ENCODE measurements at regions not wholly inside any gene's neighbourhood (a gene's known extent, or its start where the extent isn't known, plus 50 kb on each side); places are given as distances from the start of the nearest gene placed in this dataset.

DNA sequence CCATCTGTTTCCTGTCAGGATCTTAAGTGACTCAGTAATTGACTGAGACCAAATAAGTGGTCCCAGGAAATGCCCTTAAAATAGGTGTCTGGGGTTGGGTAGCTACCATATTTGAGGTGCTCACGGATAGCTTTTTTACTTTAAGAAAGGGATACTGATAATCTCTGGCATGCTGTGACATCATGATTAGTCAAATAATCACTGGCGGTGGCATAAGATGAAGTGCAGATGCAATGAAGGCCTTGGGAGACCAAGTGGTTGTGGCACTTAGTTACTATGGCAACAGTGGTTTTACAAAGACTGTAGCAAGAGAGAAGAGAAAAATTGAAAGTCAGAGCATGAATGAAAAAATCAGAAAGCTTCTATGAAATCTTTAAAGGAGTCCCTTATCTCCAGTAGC is 114.5 kb upstream of the SLIT2 start:
- TF ChIP-seq, protein P1, sequence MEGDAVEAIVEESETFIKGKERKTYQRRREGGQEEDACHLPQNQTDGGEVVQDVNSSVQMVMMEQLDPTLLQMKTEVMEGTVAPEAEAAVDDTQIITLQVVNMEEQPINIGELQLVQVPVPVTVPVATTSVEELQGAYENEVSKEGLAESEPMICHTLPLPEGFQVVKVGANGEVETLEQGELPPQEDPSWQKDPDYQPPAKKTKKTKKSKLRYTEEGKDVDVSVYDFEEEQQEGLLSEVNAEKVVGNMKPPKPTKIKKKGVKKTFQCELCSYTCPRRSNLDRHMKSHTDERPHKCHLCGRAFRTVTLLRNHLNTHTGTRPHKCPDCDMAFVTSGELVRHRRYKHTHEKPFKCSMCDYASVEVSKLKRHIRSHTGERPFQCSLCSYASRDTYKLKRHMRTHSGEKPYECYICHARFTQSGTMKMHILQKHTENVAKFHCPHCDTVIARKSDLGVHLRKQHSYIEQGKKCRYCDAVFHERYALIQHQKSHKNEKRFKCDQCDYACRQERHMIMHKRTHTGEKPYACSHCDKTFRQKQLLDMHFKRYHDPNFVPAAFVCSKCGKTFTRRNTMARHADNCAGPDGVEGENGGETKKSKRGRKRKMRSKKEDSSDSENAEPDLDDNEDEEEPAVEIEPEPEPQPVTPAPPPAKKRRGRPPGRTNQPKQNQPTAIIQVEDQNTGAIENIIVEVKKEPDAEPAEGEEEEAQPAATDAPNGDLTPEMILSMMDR (IDR thresholded peaks at IDR 0.05; ENCODE audit: insufficient read depth, low read length, poor library complexity, severe bottlenecking): no peak
- H3K36me3 ChIP-seq (ENCODE audit: control insufficient read depth, insufficient read depth, low read length): no peaks in the 10 kb centered on the region
- H3K4me3 ChIP-seq (replicated peaks; ENCODE audit: low read depth, low read length): no peak overlapping the region
- no peak for DNase-seq (ENCODE audit: extremely low read depth, insufficient read length)
- H3K27me3 ChIP-seq (replicated peaks; ENCODE audit: control insufficient read depth, insufficient read depth, low read length): no peaks in the 10 kb centered on the region

DNA sequence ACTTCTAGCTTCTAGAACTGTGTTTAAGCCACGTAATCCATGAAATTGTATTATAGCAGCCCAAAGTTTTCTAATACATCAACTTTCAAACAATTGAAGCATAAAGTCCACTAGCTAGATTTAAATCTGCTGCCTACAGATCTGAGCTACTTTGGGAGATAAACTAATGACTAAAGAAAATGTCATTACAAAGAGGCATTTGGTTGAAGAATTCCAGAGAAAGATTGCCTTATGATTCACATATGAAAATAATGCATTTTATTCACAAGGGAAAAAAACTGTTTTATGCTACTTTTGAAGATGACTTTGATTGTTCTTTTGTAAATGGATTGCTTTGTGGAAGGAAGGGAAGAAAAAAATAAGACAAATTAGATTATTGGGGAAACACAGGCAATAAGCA is 124.1 kb upstream of the SLIT2 start:
- TF ChIP-seq, protein P1 (IDR thresholded peaks at IDR 0.05; ENCODE audit: insufficient read depth, low read length, poor library complexity, severe bottlenecking): no peak
- Histone ChIP-seq H3K36me3 (ENCODE audit: control insufficient read depth, insufficient read depth, low read length) (no peaks in the 10 kb centered on the region), H3K27me3 (replicated peaks; ENCODE audit: control insufficient read depth, insufficient read depth, low read length) (no peaks in the 10 kb centered on the region), H3K4me3 (replicated peaks; ENCODE audit: low read depth, low read length) (no peak overlapping the region)
- no peak for DNase-seq (ENCODE audit: extremely low read depth, insufficient read length)

DNA sequence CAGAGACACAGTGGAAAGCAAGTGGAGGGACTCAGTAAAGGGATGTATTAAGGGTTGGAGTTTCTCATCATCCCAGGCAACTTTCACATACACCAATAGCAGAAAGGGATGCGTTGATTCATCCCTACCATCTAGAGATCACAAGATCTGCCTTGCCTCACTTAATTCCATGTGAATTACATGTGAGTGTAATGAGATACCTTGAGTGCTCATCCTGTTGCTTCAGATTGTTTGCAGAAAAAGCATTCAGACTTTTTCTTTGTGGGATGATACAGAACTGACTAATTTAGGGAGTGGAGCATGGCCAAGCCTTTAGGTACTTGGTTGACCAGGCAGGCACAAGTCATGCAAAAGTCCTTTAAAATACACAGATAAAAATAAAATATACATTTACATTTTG is 124.8 kb upstream of the SLIT2 start:
- TF ChIP-seq, protein P1 (IDR thresholded peaks at IDR 0.05; ENCODE audit: insufficient read depth, low read length, poor library complexity, severe bottlenecking): no peak
- no peaks in the 10 kb centered on the region for H3K36me3 ChIP-seq (ENCODE audit: control insufficient read depth, insufficient read depth, low read length)
- H3K27me3 ChIP-seq (replicated peaks; ENCODE audit: control insufficient read depth, insufficient read depth, low read length): no peaks in the 10 kb centered on the region
- DNase-seq (ENCODE audit: extremely low read depth, insufficient read length): no peak
- no peak overlapping the region for H3K4me3 ChIP-seq (replicated peaks; ENCODE audit: low read depth, low read length)

DNA sequence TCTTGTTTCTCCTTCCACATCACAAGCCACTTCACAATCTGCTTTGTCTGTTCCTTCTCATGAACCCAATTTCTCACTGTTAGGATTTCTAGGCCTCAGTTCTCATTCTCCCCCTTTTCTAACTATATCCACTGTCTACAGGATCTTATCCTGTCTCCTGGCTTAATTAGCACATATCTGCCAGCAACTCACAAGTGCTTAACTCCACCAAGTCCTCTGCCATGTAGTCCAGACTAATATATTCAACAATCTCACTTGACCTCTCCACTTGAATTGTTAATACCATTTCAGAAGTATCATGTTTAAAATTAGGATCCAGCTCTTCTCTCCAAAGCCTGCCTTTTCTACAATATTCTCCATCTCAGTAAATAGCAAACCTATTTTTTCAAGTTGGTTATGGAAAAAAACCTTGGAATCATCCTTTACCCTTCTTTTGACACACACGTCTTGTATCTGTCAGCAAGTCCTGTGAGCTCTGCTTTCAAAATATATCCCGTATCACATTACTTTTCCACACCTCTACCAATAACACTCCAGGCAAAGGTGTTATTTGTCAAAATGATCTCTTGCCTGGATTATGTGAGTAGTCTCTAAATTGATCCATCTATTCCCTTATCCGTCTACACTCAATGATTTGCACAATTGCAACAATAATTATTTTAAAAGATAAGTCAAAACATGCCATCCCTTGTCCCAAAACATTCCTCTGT is 127.2 kb upstream of the SLIT2 start:
- H3K36me3 ChIP-seq (ENCODE audit: control insufficient read depth, insufficient read depth, low read length): no peaks in the 10 kb centered on the region
- TF ChIP-seq, protein P1 (IDR thresholded peaks at IDR 0.05; ENCODE audit: insufficient read depth, low read length, poor library complexity, severe bottlenecking): no peak
- H3K4me3 ChIP-seq (replicated peaks; ENCODE audit: low read depth, low read length): no peak overlapping the region
- no peaks in the 10 kb centered on the region for H3K27me3 ChIP-seq (replicated peaks; ENCODE audit: control insufficient read depth, insufficient read depth, low read length)
- DNase-seq (ENCODE audit: extremely low read depth, insufficient read length): no peak

DNA sequence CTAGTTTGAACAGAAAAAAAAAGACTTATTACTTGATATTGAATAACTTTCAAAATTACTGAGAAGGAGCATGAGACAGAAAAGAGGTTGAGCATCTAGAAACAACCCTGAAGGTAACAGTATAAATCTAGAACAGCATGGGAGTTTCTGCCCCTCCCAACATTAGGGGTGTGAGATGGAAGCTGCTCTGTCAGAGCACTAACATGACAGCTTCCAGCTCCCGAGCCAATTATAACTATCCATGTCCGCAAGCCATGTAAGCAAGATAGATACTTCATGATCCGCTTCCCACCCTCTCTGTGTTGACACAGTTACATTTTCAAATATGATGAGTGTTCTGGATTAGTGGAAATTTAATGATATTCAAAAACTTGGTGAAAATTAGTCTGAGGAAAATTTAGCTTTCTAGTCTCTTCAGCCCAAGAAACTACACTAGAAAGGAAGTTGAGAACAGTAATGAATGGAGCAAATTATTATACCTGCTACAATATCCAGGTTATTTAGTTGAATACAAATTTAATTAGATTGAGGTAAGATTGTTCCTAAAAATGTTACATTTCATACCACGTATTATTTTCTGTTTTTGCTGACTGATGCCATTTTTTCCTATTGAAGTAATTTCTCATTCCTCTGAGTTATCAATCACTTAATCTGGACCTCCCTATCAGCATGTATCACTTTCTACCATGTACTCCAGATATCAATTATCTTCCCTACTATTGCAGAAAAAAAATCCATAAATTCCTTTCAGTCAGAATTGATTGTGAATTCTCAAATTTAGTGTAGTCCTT is 129.3 kb upstream of the SLIT2 start:
- H3K4me3 ChIP-seq (replicated peaks; ENCODE audit: low read depth, low read length): no peak overlapping the region
- TF ChIP-seq, protein P1 (IDR thresholded peaks at IDR 0.05; ENCODE audit: insufficient read depth, low read length, poor library complexity, severe bottlenecking): no peak
- no peaks in the 10 kb centered on the region for H3K36me3 ChIP-seq (ENCODE audit: control insufficient read depth, insufficient read depth, low read length)
- H3K27me3 ChIP-seq (replicated peaks; ENCODE audit: control insufficient read depth, insufficient read depth, low read length): no peaks in the 10 kb centered on the region
- no peak for DNase-seq (ENCODE audit: extremely low read depth, insufficient read length)

Data from GM06990 (cell line).